Activated naive CD4-positive, alpha-beta T cell treated with anti-CD3 and anti-CD28 coated beads, Interleukin-2, amount 50 U/mL, for 24 hours (primary cell): ENCODE measurements at regions not wholly inside any gene's neighbourhood (a gene's known extent, or its start where the extent isn't known, plus 50 kb on each side); places are given as distances from the start of the nearest gene placed in this dataset.
A peak's percentile ranks its signal among the peaks of the same experiment; 100 is the strongest.
"Not testable (repeated sequence)": the region's sequence is repeated elsewhere in the genome, so short reads cannot be mapped to it uniquely, and the experiment has no call there.

Source experiments
- H3K27ac Mint-ChIP-seq: one replicate; pipeline ENCODE4 v1.8.0; 2021; ENCODE audit warnings: mild to moderate bottlenecking, mixed read lengths
- H3K27me3 Mint-ChIP-seq: one replicate; pipeline ENCODE4 v1.8.0; 2021; ENCODE audit warnings: mixed read lengths
- H3K36me3 Mint-ChIP-seq: one replicate; pipeline ENCODE4 v1.8.0; 2021; ENCODE audit warnings: mixed read lengths
- H3K4me1 Mint-ChIP-seq: one replicate; pipeline ENCODE4 v1.8.0; 2021; ENCODE audit warnings: mixed read lengths
- H3K4me3 Mint-ChIP-seq: one replicate; pipeline ENCODE4 v1.8.0; 2021; ENCODE audit warnings: mild to moderate bottlenecking, mixed read lengths
- H3K9me3 Mint-ChIP-seq: one replicate; pipeline ENCODE4 v1.8.0; 2021; ENCODE audit warnings: mixed read lengths

GRCh38 chr10:125605167-125605566, 77.8 kb downstream of the TEX36 start:
- no peak overlapping the region for H3K27ac Mint-ChIP-seq
- H3K4me3 Mint-ChIP-seq, result no peak overlapping the region
- H3K27me3 Mint-ChIP-seq, result peaks cover 3% of the 10 kb centered on the region

DNA sequence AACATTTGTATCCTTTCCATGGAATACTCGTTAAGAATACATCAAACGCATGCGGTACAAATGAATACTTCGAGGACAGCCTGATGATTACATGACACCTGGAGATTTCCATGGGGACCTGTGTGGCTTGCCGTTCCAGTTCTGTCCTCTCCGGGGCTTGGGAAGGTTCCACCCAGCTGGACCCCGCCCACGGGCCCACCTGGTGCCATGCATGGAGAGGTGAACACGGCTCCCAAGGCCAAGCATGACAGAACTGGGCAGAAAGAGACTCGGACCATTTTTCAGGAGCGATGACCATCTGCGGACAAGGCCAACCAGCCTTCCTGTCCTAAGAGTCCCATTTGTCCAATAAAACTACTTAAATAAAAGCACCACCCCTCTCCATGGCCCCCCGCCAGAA, 80.1 kb downstream of the TEX36 start:
- H3K27me3 Mint-ChIP-seq, result peaks cover 3% of the 10 kb centered on the region
- no peak overlapping the region for H3K27ac Mint-ChIP-seq
- no peaks in the 10 kb centered on the region for H3K36me3 Mint-ChIP-seq
- no peak overlapping the region for H3K4me3 Mint-ChIP-seq
- no peaks in the 10 kb centered on the region for H3K4me1 Mint-ChIP-seq
- no peaks in the 10 kb centered on the region for H3K9me3 Mint-ChIP-seq

More at GRCh38 chr10:125605167-125605566, 77.8 kb downstream of the TEX36 start:
- Mint-ChIP-seq H3K36me3 (no peaks in the 10 kb centered on the region), H3K9me3 (no peaks in the 10 kb centered on the region), H3K4me1 (no peaks in the 10 kb centered on the region)

DNA sequence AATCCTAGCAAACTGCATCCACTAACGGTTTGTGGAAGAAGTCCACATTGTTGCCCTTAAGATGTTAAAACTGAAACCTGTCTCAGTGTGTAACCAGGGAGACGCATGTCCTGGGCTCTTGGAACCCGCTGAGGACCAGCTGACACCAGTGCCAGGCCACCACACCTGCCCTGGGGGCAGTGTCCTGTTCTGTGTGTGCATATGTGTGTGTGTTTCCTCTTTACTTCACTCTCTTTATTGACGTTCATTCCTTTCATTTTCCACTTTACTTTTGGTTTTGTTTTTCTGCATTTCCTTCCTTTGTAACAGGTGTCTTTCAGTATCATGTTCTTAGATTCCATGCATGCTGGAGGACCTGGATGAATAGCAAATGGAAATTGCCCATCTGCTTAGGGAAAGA, 83.8 kb downstream of the TEX36 start:
- peaks cover 11% of the 10 kb centered on the region for H3K9me3 Mint-ChIP-seq
- H3K27me3 Mint-ChIP-seq, result peaks cover 3% of the 10 kb centered on the region
- H3K27ac Mint-ChIP-seq, result no peak overlapping the region
- no peaks in the 10 kb centered on the region for H3K4me1 Mint-ChIP-seq
- no peaks in the 10 kb centered on the region for H3K36me3 Mint-ChIP-seq
- no peak overlapping the region for H3K4me3 Mint-ChIP-seq

DNA sequence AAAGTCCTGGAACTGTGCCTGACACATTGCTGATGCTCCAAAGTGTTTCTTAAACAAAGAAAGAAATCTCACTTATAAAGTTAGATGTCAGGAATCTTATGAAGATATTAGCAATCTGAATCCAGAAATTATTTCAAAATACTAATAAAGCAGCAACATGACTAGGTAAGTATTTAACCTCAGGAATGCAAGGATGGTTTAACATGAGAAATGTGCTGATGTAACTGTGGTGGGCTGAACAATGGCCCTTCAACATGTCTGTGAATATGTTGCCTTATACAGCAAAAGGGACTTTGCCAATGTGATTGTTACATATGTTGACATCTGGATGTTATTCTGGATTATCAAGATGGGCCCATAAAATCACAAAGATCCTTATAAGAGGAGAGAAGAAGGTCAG, 87.1 kb downstream of the TEX36 start:
- Mint-ChIP-seq H3K36me3 (no peaks in the 10 kb centered on the region), H3K9me3 (peaks cover 11% of the 10 kb centered on the region), H3K4me3 (no peak overlapping the region), H3K27me3 (peaks cover 3% of the 10 kb centered on the region), H3K27ac (no peak overlapping the region), H3K4me1 (no peaks in the 10 kb centered on the region)

- Mint-ChIP-seq H3K27ac (peak overlapping the region; percentile 1), H3K36me3 (no peaks in the 10 kb centered on the region), H3K4me1 (no peaks in the 10 kb centered on the region), H3K4me3 (no peak overlapping the region), H3K27me3 (peaks cover 3% of the 10 kb centered on the region), H3K9me3 (peaks cover 11% of the 10 kb centered on the region)
Observed at GRCh38 chr10:125593644-125594043, 89.3 kb downstream of the TEX36 start.

DNA sequence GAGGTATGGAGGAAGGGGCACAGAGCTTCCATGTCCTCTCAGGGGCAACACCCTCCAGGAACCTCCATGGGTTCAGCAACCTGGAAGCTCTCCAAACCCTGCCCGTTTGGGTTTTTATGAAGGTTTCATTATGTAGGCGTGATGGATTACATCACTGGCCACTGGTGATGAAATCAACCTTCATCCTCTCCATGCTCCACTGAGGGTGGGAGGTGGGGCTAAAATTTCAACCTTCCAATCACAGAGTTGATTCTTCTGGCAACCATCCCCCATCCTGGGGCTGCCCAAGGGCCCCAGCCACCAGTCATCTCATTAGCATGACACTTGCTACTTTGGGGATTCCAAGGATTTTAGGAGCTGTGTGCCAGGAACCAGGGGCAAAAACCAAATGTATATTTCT, 90.1 kb downstream of the TEX36 start:
- Mint-ChIP-seq H3K27me3 (peaks cover 5% of the 10 kb centered on the region), H3K27ac (no peak overlapping the region), H3K36me3 (no peaks in the 10 kb centered on the region), H3K4me1 (no peaks in the 10 kb centered on the region), H3K4me3 (no peak overlapping the region), H3K9me3 (peaks cover 17% of the 10 kb centered on the region)

DNA sequence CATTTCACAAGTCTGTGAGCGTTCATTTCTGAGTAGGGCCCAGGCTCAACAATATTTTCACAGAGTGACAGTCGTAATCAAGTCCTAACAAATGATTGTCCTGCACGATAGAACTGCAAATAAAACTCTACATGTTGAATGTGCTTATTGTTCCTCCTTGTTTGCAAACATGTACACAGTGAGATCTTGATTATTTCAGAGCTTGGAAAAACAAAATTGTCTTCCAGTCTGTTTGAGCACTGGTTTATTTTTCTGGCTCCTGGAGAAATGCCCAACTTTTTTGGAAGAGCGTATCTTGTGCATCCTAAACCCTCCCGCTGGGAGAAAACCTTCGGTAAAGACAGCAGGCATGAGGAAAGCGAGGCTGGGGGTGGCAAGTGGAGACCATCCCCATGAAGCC, 91.1 kb downstream of the TEX36 start:
- H3K4me1 Mint-ChIP-seq, result no peaks in the 10 kb centered on the region
- peaks cover 18% of the 10 kb centered on the region for H3K9me3 Mint-ChIP-seq
- no peaks in the 10 kb centered on the region for H3K36me3 Mint-ChIP-seq
- peaks cover 7% of the 10 kb centered on the region for H3K27me3 Mint-ChIP-seq
- H3K27ac Mint-ChIP-seq, result no peak overlapping the region
- no peak overlapping the region for H3K4me3 Mint-ChIP-seq

DNA sequence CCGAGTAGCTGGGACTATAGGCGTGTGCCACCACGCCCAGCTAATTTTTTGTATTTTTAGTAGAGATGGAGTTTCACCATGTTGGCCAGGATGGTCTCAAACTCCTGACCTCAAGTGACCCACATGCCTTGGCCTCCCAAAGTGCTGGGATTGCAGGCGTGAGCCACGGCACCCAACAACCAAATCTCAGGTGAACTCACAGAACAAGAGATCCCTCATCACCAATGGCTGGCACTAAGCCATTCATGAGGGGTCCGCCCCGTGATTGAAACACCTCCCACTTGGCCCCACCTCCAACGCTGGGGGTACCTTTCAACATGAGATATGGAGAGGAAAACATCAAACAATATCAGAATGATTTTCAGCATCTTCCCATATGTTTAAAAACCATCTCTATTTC, 94.2 kb downstream of the TEX36 start:
- not testable (repeated sequence) for H3K4me1 Mint-ChIP-seq, H3K36me3 Mint-ChIP-seq, H3K9me3 Mint-ChIP-seq, H3K27me3 Mint-ChIP-seq, H3K27ac Mint-ChIP-seq, H3K4me3 Mint-ChIP-seq

DNA sequence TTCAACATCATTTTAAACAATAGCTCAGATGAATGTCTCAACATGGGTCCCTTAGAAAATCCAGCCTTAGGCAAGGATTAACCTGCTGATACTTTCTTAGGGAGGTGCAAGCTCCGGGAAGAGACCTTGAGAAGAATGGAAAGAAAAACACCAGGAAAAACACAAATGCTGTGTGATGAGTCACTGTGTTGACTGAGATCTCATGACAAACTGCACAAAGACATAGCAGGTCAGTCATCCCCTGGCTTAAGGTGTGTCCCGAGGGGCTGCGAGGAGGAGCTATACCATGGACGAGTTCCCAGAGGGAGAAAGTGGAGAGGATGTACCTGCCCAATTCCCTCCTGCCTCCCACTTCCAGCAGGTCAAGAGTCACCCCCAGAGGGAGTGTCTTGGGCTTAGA, 98.0 kb downstream of the TEX36 start:
- H3K4me3 Mint-ChIP-seq, result no peak overlapping the region
- peaks cover 4% of the 10 kb centered on the region for H3K27me3 Mint-ChIP-seq
- H3K4me1 Mint-ChIP-seq, result no peaks in the 10 kb centered on the region
- peaks cover 7% of the 10 kb centered on the region for H3K9me3 Mint-ChIP-seq
- H3K27ac Mint-ChIP-seq, result no peak overlapping the region
- no peaks in the 10 kb centered on the region for H3K36me3 Mint-ChIP-seq

- peaks cover 4% of the 10 kb centered on the region for H3K27me3 Mint-ChIP-seq
- no peaks in the 10 kb centered on the region for H3K4me1 Mint-ChIP-seq
- H3K36me3 Mint-ChIP-seq, result no peaks in the 10 kb centered on the region
Observed at GRCh38 chr10:125578658-125579315, 104.2 kb downstream of the TEX36 start.

DNA sequence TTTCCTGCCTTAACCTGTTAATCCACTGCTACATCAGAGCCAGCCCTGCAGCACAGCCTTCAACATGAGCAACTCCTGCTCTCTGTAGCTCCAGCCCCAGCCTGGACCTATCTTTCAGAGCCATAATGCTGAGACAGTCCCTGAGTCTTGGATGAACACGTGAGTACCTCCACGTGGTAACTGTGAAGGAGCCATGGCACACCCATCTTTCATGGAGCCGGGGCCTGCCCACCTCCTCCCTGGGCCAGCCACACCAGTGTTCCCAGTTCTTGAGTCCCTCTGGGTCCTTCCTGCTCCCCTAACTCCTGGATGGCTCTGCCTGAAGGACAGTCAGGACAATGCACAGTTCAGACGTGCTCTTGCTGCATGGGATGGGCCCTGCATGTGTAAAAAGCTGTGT, 107.1 kb downstream of the TEX36 start:
- Mint-ChIP-seq H3K36me3 (no peaks in the 10 kb centered on the region), H3K4me1 (no peaks in the 10 kb centered on the region), H3K4me3 (no peak overlapping the region), H3K9me3 (no peaks in the 10 kb centered on the region), H3K27ac (no peak overlapping the region), H3K27me3 (peaks cover 4% of the 10 kb centered on the region)

More at GRCh38 chr10:125578658-125579315, 104.2 kb downstream of the TEX36 start:
- Mint-ChIP-seq H3K27ac (no peak overlapping the region), H3K9me3 (no peaks in the 10 kb centered on the region), H3K4me3 (no peak overlapping the region)

DNA sequence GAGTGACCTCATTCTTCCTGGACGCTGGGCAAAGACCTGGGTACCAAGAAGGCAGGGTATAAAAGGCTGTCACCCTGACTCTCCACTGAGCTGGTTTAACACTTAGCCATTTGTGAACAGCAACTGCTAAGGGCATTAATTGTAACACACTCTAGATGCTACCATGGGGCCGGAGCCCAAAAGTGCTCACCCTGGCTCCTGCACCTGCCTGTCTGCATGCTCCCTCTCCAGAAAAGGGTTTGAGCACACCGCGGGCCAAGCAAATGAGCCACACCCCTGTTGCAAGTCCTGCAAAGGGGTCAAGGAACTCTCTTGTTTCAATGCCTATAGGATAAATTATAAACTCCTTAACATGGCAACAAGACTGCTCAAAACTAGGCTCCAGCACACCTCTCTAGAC, 114.8 kb downstream of the TEX36 start:
- no peaks in the 10 kb centered on the region for H3K9me3 Mint-ChIP-seq
- H3K4me1 Mint-ChIP-seq, result no peaks in the 10 kb centered on the region
- H3K4me3 Mint-ChIP-seq, result no peak overlapping the region
- H3K36me3 Mint-ChIP-seq, result no peaks in the 10 kb centered on the region
- no peak overlapping the region for H3K27ac Mint-ChIP-seq
- peaks cover 8% of the 10 kb centered on the region for H3K27me3 Mint-ChIP-seq

- H3K27me3 Mint-ChIP-seq, result peaks cover 8% of the 10 kb centered on the region
- no peaks in the 10 kb centered on the region for H3K4me1 Mint-ChIP-seq
- no peaks in the 10 kb centered on the region for H3K36me3 Mint-ChIP-seq
- no peak overlapping the region for H3K27ac Mint-ChIP-seq
- no peaks in the 10 kb centered on the region for H3K9me3 Mint-ChIP-seq
- H3K4me3 Mint-ChIP-seq, result no peak overlapping the region
Observed at GRCh38 chr10:125567529-125567928, 115.4 kb downstream of the TEX36 start.

DNA sequence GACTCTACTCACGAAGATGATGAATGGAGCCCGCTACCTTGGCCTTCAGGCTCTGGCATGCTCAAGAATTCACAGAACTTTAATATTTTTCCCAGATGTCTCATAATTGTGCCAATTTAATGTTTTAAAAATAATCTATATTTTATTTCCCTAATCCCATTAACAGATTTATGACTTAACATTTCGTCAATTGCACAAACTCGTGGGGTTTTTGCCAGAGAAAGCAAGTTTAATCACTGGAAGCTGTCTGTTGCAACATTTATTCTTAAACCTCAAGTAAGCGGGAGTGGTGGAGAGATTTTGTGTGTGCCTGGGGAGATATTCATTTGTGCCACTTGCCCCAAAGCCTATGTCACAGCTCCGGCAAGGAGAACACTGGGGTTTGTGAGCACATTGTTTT, 117.9 kb downstream of the TEX36 start:
- Mint-ChIP-seq H3K4me3 (no peak overlapping the region), H3K27me3 (peaks cover 11% of the 10 kb centered on the region), H3K36me3 (no peaks in the 10 kb centered on the region), H3K27ac (no peak overlapping the region), H3K4me1 (no peaks in the 10 kb centered on the region), H3K9me3 (no peaks in the 10 kb centered on the region)

DNA sequence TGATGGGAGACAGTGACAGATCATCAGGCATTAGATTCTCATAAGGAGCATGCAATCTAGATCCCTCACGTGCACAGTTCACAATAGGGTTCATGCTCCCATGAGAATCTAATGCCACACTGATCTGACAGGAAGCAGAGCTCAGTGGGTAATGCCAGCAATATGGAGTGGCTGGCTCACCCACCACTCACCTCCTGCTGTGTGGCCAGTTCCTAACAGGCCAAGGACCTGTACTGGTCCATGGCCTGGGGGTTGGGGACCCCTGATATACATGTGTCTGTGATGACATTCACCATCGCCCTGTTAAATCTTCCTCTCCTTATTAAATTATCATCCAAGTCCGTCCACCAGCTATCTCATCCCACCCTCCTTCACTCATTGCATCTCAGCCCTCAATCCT, 118.4 kb downstream of the TEX36 start:
- Mint-ChIP-seq H3K9me3 (no peaks in the 10 kb centered on the region), H3K27ac (no peak overlapping the region)

GRCh38 chr10:125562737-125563136, 120.2 kb downstream of the TEX36 start:
- Mint-ChIP-seq H3K9me3 (no peaks in the 10 kb centered on the region), H3K27ac (no peak overlapping the region), H3K4me1 (no peaks in the 10 kb centered on the region), H3K4me3 (no peak overlapping the region), H3K27me3 (peaks cover 11% of the 10 kb centered on the region), H3K36me3 (no peaks in the 10 kb centered on the region)

More for the DNA sequence above, 118.4 kb downstream of the TEX36 start:
- Mint-ChIP-seq H3K4me3 (no peak overlapping the region), H3K36me3 (no peaks in the 10 kb centered on the region), H3K27me3 (peaks cover 11% of the 10 kb centered on the region), H3K4me1 (no peaks in the 10 kb centered on the region)

DNA sequence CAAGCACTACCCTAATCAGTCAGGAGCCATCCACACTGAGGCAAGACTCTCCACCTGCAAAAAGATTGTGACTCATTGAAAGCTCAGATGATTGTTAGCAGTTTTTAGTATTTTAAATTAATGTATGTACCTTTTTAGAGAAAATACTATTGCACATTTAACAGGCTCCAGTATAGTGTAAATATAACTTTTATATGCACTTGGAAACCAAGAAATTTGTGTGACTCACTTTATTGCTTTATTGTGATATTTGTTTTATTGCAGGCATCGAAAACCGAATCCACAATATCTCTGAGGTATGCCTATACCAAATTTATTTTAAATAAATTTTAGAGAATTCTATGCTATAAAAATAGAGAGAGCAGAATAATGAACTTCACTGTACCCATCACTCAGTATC, 122.0 kb downstream of the TEX36 start:
- Mint-ChIP-seq H3K4me1 (no peaks in the 10 kb centered on the region), H3K27me3 (peaks cover 6% of the 10 kb centered on the region), H3K36me3 (no peaks in the 10 kb centered on the region), H3K27ac (no peak overlapping the region), H3K9me3 (no peaks in the 10 kb centered on the region), H3K4me3 (no peak overlapping the region)
